Adipocyte (in vitro differentiated cells): ENCODE measurements at regions not wholly inside any gene's neighbourhood (a gene's known extent, or its start where the extent isn't known, plus 50 kb on each side); places are given as distances from the start of the nearest gene placed in this dataset.

Experiments used
- DNase-seq: peaks from one replicate; pipeline ENCODE4 v3.0.0-alpha.2; 2015; ENCODE audit warnings: low read depth
- H3K27me3 ChIP-seq: replicated peaks from 2 replicates; pipeline ENCODE4 v1.7.0; 2013; ENCODE audit warnings: mild to moderate bottlenecking, low read length, moderate library complexity; ENCODE audit not compliant: control insufficient read depth, insufficient read depth
- H3K36me3 ChIP-seq: 2 replicates; pipeline ENCODE4 v1.7.0; 2013; ENCODE audit warnings: low read length, mild to moderate bottlenecking, moderate library complexity; ENCODE audit not compliant: control insufficient read depth, insufficient read depth, severe bottlenecking
- H3K4me1 ChIP-seq: 2 replicates; pipeline ENCODE4 v1.7.0; 2013; ENCODE audit warnings: mild to moderate bottlenecking, low read length, moderate library complexity; ENCODE audit not compliant: control insufficient read depth, insufficient read depth
- H3K4me3 ChIP-seq: 2 replicates; pipeline ENCODE4 v1.7.0; 2013; ENCODE audit warnings: mild to moderate bottlenecking, low read length, moderate library complexity
- H3K9ac ChIP-seq: 2 replicates; pipeline ENCODE4 v1.7.0; 2013; ENCODE audit warnings: mild to moderate bottlenecking, low read length, moderate library complexity
- H3K9me3 ChIP-seq: 2 replicates; pipeline ENCODE4 v1.7.0; 2013; ENCODE audit warnings: mild to moderate bottlenecking, low read length, moderate library complexity; ENCODE audit not compliant: control insufficient read depth

DNA sequence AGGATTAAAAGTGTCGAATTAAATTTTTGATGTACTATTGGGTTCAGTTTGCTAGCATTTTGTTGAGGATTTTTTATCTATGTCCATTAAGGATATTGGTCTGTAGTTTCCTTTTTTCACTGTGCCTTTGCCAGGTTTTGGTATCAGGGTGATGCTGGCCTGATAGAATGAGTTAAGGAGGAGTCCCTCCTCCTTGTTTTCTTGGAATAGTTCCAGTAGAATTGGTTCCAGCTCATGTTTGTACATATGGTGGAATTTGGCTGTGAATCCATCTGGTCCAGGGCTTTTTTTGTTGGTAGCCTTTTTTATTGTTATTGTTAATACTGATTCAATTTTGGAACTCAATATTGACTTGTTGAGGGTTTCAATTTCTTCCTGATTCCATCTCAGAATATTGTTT is 141.8 kb downstream of the SIM1 start:
- no peak overlapping the region for H3K4me3 ChIP-seq
- no peaks in the 10 kb centered on the region for H3K27me3 ChIP-seq
- H3K4me1 ChIP-seq = peaks cover 5% of the 10 kb centered on the region
- no peak for DNase-seq
- H3K36me3 ChIP-seq = no peaks in the 10 kb centered on the region
- H3K9me3 ChIP-seq = no peaks in the 10 kb centered on the region
- no peak overlapping the region for H3K9ac ChIP-seq

DNA sequence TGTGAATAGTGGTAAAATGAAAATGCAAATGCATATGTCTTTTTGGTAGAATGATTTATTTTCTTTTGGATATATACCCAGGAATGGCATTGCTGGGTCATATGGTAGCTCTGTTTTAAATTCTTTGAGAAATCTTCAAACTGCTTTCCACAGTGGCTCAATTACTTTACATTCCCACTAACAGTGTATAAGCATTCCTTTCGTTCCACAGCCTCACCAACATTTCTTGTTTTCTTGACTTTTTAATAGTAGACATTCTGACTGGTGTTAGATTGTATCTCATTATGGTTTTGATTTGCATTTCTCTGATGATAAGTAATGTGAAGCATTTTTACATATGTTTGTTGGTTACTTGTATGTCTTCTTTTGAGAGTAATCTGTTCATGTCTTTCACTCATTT is 144.0 kb downstream of the SIM1 start:
- Histone ChIP-seq H3K4me3 (no peak overlapping the region), H3K9me3 (peaks cover 5% of the 10 kb centered on the region), H3K36me3 (no peaks in the 10 kb centered on the region), H3K9ac (no peak overlapping the region), H3K27me3 (no peaks in the 10 kb centered on the region), H3K4me1 (peaks cover 7% of the 10 kb centered on the region)
- DNase-seq = no peak

DNA sequence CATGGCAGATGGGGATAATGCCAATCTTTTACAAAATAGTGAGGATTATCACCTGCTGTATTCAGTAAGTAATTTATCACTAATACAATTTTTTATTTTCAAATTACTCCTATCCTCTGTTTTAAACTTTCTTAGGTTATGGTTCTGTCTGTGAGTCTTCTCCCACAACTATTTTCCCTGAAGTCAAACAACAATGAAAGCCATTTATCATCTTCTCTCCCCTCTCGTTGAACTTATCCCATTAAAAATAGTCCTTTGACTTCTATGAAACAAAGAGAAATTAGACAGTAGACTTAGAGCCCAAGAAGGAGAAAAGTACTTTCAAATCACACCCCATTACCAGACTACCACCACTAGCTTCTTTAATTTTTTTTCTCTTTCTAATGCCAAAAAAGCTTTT is 147.7 kb downstream of the SIM1 start:
- H3K4me3 ChIP-seq = no peak overlapping the region
- no peak for DNase-seq
- H3K9me3 ChIP-seq = peaks cover 5% of the 10 kb centered on the region
- H3K36me3 ChIP-seq = no peaks in the 10 kb centered on the region
- no peaks in the 10 kb centered on the region for H3K27me3 ChIP-seq
- H3K4me1 ChIP-seq = peaks cover 3% of the 10 kb centered on the region
- no peak overlapping the region for H3K9ac ChIP-seq

DNA sequence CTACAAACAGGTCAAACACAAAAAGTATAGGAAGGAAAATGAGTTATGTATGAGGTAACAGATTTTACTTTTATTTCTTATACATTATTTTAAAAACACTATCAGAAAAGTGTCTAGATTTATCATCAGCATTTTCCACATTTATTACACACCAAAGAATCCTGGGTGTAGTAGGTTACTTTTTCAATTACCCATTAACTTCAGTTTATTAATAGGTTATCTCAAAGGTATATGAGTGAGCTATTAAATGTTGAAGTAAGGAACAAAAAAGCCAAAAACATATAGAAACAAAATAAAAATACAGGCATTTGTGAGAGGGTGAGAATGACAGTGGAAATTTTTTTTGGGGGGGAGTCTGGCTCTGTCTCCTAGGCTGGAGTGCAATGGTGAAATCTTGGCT is 150.5 kb downstream of the SIM1 start:
- Histone ChIP-seq H3K36me3 (no peaks in the 10 kb centered on the region), H3K27me3 (no peaks in the 10 kb centered on the region), H3K9me3 (peaks cover 5% of the 10 kb centered on the region), H3K4me1 (peaks cover 3% of the 10 kb centered on the region), H3K9ac (no peak overlapping the region), H3K4me3 (no peak overlapping the region)
- DNase-seq = no peak

DNA sequence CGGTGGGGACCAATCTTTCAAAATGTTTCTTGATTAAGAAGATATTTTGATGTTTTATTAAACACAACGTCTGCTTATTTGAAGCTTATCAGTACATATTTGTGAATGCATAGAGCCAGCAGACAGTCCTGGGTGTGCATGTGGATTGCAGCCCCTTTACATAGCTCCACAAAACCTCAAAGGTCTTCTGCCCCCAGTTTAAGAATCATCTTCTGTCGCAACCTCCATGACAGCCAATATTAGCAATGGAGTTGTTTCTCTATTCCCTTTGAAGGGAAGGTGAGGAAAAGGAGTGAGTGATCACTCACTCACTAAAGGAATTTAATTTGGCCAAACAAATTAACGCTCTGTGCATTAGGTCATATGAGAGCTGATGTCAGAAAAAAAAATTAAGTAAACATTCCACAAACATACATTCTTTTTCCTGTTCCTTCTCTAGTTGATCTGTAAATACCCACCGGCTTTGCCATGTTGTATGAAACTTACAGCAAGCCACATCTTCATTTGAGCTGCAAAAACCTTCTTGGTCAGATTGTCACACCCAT is 152.9 kb downstream of the SIM1 start:
- Histone ChIP-seq H3K36me3 (no peaks in the 10 kb centered on the region), H3K4me1 (no peaks in the 10 kb centered on the region), H3K9me3 (peaks cover 5% of the 10 kb centered on the region), H3K27me3 (no peaks in the 10 kb centered on the region), H3K4me3 (no peak overlapping the region), H3K9ac (no peak overlapping the region)
- DNase-seq = no peak

DNA sequence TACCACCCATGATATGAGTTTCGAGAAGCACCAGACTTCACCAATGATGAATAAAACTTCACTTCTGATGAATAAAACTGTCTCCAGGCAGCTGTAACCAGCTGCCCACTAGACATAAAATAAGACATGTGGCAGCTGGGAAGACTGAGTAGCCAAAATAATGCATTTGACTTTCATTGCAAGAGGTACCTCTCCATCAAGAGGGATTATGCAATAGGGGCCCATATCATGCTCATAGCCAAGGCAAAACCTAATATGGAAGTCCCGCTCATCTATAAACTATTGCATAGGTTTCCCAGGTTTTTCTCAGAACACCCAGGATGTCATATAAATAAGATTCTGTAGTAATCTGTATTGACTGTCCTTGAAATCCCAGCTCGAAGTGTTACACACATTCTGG is 155.5 kb downstream of the SIM1 start:
- DNase-seq = no peak
- H3K9ac ChIP-seq = no peak overlapping the region
- H3K36me3 ChIP-seq = no peaks in the 10 kb centered on the region
- H3K4me1 ChIP-seq = peaks cover 8% of the 10 kb centered on the region
- no peak overlapping the region for H3K4me3 ChIP-seq
- H3K9me3 ChIP-seq = no peaks in the 10 kb centered on the region
- H3K27me3 ChIP-seq = no peaks in the 10 kb centered on the region

DNA sequence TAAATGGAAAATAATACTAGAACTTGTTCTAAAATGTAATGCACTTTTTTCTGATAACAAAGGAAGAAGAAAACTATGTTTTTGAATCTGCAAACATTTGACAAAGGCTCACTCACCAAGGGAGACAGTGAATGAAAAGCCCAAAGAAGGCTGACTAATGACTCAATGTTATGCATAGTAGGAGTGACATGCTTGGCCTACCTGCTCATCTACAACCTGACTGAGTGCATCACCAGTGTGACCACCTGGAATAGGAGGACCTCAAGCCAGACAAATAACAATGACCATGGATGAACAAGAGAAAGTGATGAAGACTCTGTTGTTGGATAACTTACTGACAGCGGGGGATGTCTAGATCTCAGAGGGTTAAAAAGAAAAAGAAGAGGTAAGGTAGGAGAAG is 157.2 kb downstream of the SIM1 start:
- Histone ChIP-seq H3K4me1 (peaks cover 10% of the 10 kb centered on the region), H3K27me3 (no peaks in the 10 kb centered on the region), H3K9ac (no peak overlapping the region), H3K36me3 (no peaks in the 10 kb centered on the region), H3K9me3 (no peaks in the 10 kb centered on the region), H3K4me3 (no peak overlapping the region)
- no peak for DNase-seq

DNA sequence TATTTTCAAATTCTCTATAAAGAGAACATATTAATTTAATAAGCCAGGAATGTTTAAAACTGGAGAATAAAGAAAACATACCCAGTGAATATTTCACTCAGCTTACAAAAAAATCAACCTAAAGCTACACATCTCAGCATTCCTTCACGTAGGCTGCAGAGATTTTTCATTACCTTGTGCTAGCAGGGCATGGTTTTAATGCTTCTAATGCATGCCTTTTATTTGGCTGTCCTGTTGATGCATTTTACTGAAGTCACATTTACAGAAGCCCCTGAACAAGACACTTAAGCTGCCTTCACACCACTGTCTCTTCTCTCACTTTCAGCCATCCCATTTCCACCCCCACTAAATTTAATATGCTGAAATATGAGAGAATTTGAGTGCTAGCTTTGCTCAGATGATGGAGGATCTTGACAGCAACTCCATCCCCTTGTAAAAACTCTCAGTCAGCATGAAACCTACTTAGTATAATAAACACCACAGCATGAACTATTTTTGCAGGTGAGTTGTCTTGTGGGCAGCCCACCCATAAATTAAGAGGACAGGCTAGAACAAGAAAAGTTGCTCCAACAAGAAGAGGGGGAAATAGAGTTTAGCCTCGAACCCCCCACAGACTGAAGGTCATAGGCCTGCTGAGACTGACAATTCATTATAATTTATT is 159.4 kb downstream of the SIM1 start:
- Histone ChIP-seq H3K9me3 (no peaks in the 10 kb centered on the region), H3K9ac (no peak overlapping the region), H3K36me3 (no peaks in the 10 kb centered on the region), H3K4me1 (peaks cover 12% of the 10 kb centered on the region), H3K4me3 (no peak overlapping the region), H3K27me3 (no peaks in the 10 kb centered on the region)
- DNase-seq = no peak

DNA sequence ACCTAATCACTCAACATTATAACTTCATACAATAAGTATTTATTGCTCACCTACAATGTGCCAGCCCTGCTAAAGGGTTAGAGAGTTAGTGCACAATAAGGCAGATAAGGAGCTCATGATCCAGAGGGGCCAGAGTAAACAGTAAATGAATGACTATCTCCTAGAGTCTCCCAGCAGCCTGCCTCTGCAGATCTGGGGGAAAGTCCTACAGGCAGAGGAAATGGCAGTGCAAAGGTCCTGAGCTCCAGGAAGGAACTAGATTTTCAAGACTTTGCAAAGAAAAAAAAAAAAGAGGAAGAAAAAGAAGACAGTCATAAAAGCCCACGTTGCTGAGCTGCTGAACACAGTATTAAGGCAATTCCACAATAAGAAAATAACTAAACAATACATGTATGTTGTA is 160.1 kb downstream of the SIM1 start:
- DNase-seq = no peak
- peaks cover 18% of the 10 kb centered on the region for H3K4me1 ChIP-seq
- no peak overlapping the region for H3K9ac ChIP-seq
- H3K27me3 ChIP-seq = no peaks in the 10 kb centered on the region
- no peak overlapping the region for H3K4me3 ChIP-seq
- no peaks in the 10 kb centered on the region for H3K9me3 ChIP-seq
- H3K36me3 ChIP-seq = no peaks in the 10 kb centered on the region

DNA sequence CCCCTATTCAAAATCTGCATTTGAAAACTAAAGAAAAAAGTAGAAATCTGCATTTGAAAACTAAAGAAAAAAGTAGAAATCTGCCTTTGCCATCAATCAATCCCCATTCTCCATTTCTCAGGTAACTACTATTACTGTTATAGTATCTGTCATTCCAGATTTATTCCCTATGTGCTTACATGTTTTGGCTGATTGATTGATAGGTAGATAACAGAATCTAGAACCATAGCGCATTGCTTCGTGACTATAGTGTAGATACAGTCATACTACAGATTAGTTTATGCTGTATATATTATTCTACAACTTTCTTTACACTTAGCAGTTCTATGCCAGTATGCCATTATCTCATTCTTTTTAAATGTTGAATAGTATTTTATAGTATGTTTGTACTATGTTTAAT is 163.0 kb downstream of the SIM1 start:
- Histone ChIP-seq H3K9me3 (no peaks in the 10 kb centered on the region), H3K4me3 (no peak overlapping the region), H3K27me3 (no peaks in the 10 kb centered on the region), H3K9ac (no peak overlapping the region), H3K36me3 (no peaks in the 10 kb centered on the region), H3K4me1 (peaks cover 30% of the 10 kb centered on the region)
- no peak for DNase-seq

DNA sequence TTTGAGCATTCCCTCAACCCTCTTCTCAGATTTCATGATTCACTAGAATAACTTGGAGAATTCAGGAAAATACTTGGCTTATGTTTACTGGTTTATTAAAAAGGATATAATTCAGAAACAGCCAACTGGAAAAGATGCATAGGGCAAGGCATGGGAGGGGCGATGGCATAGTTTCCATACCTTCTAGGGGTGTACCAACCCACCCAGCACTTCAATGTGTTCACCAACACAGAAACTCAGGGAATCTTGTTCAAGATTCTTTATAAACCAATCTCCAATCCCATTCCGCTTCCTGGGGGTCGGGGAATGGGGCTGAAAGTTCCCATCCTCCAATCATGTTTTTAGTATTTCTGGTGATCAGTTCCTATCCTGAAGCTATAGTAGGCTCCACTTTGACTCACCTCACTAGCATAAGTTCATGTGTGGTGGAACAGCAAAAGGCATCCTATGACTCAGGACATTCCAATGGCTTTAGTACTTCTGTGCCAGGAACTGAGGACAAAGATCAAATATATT is 164.4 kb downstream of the SIM1 start:
- peak; percentile 82 for DNase-seq
- H3K4me1 ChIP-seq = peaks cover 35% of the 10 kb centered on the region
- no peaks in the 10 kb centered on the region for H3K27me3 ChIP-seq
- H3K9me3 ChIP-seq = no peaks in the 10 kb centered on the region
- peak overlapping the region; percentile 60 for H3K4me3 ChIP-seq
- H3K36me3 ChIP-seq = no peaks in the 10 kb centered on the region
- H3K9ac ChIP-seq = peak overlapping the region; percentile 62
